LNCAP (cell line): ENCODE measurements at regions not wholly inside any gene's neighbourhood (a gene's known extent, or its start where the extent isn't known, plus 50 kb on each side); places are given as distances from the start of the nearest gene placed in this dataset.

Experiments
- CTCF ChIP-seq: fragments of 450-650 bp; IDR thresholded peaks from 2 replicates; pipeline ENCODE4 v1.5.1; 2017; ENCODE audit warnings: mild to moderate bottlenecking

- TF ChIP-seq CTCF, result no peak
These were observed 344.4 kb downstream of the SEC23A start for GRCh38 chr14:38758661-38759060.

- TF ChIP-seq CTCF, result no peak
These were observed 348.0 kb downstream of the SEC23A start for GRCh38 chr14:38755036-38755435.

- no peak for TF ChIP-seq CTCF
These were observed 350.3 kb downstream of the SEC23A start for GRCh38 chr14:38752750-38753149.

DNA sequence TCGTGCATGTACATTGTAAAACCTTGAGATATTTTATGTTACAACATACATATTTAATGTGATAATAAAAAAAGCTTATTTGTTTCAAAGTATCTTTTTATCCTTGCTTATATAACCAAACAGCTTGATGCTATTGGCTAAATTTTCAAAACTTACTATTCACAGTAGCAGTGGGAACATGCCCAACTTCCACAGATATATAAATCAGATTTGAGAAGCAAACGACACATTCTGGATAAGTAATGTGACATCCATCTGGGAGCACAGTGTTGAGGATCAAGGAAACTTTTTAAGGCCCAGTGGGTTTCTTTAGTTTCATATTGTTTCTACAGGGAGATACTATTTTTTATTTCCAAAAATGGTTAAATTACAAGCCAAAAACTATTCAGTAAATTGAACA lies 350.7 kb downstream of the SEC23A start:
- TF ChIP-seq CTCF, result no peak

- no peak for TF ChIP-seq CTCF
These were observed 351.6 kb downstream of the SEC23A start for GRCh38 chr14:38751459-38751858.

DNA sequence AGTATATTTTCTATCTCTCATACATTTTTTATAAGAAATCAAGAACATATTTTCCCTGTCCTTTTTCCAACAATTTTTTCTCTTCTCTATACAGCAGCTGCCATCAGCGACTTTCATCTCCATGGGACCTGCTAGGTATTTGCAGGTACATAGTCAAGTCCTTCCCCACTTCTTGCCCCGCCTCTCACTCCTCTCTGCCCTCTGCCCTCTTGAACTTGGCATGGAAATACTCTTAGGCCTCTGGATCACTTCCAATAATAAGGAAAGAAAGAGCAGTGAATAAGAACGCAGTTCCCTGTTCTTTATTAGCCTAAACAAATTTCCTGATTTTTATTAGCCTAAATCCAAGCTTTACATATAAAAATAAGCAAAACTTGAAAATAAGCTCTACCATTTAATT lies 353.1 kb downstream of the SEC23A start:
- no peak for TF ChIP-seq CTCF

- no peak for TF ChIP-seq CTCF
These were observed 357.2 kb downstream of the SEC23A start for GRCh38 chr14:38745861-38746260.

DNA sequence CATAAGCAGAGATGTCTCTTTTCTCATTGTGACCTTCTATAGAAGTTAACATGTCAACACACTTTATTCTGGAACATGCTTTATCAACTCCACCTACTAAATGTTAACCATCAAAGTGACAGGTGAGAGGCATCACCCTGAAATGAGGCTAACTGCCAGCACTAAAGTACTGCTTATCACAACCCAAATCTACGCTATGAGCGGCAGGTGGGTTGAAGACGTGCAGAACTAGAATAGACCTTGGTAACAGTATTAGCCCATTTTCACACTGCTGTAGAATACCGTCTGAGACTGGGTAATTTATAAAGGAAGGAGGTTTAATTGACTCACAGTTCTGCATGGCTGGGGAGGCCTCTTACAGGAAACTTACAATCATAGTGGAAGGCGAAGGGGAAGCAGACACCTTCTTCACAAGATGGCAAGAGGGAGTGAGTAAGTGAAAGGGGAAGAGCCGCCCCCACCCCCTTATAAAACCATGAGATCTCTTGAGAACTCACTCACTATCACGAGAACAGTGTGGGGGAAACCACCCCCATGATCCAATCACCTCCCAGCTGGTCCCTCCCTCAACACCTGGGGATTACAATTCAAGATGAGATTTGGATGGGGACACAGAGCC lies 359.0 kb downstream of the SEC23A start:
- no peak for TF ChIP-seq CTCF
